ENCODE measurements at regions not wholly inside any gene's neighbourhood (a gene's known extent, or its start where the extent isn't known, plus 50 kb on each side); places are given as distances from the start of the nearest gene placed in this dataset.

DNA sequence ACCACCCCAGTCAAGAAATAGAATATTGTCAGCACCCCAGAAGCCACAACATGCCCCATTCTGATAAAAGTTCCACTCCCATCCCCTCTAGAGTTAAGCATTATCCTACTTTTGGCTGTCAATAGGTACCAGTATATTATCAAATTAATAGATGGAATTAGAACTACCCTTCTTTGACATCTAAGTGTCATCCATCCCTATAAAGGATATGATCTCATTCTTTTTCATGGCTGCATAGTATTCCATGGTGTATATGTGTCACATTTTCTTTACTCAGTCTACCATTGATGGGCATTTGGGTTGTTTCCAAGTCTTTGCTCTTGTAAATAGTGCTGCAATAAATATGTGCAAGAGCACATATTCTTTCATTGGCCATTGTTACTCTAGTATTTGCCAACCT, 246.2 kb downstream of the SEC23A start:
- Mint-ChIP-seq H3K27ac (no peak overlapping the region), H3K27me3 (ENCODE audit: insufficient read depth) (no peaks in the 10 kb centered on the region), H3K4me3 (no peak overlapping the region), H3K36me3 (ENCODE audit: low read depth) (no peaks in the 10 kb centered on the region), H3K9me3 (no peaks in the 10 kb centered on the region), H3K4me1 (ENCODE audit: low read depth) (no peaks in the 10 kb centered on the region)
- no peak for DNase-seq (ENCODE audit: low spot score)
- intact Hi-C loops (cut with micrococcal nuclease), result no loop called here

DNA sequence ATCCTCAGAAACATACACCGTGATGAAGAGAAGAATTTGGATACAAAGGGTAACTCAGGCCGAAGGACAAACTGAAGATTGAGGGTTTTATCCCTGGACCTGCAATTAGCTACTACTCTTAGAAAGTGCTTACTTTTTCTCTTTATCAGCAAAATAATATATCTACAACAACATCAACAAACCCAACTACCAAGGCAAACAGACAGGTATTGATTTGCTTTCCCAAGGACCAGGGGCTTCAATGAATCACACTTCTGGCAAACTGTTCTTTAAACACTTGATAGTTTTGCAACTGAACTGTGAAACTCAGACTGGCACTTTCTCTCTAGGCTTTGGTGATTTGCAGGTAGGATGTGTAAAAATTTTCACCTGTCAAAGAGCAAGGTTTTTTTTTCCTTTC, 247.5 kb downstream of the SEC23A start:
- Mint-ChIP-seq H3K27ac (no peak overlapping the region), H3K27me3 (ENCODE audit: insufficient read depth) (no peaks in the 10 kb centered on the region), H3K4me3 (no peak overlapping the region), H3K9me3 (no peaks in the 10 kb centered on the region), H3K36me3 (ENCODE audit: low read depth) (no peaks in the 10 kb centered on the region), H3K4me1 (ENCODE audit: low read depth) (no peaks in the 10 kb centered on the region)
- intact Hi-C loops (cut with micrococcal nuclease), result no loop called here
- DNase-seq (ENCODE audit: low spot score), result no peak

DNA sequence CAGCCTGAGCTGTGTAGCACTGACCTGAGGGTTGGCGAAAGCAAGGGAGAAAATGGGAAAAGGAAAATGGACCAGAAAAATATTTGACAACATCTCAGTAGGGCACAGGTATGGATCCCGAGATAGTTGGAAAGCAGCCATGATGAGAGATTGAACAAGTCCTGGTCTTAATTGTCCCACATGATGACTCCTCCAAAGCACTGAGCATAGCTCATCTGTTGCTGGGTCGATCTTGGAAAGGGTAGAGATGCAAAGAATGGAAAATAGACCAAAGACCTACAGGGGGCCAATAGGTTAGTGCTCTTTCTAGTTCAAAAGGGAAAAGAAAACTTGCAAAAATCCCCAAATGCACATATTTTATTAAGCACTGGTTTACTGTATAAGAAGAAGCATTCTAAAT, 251.9 kb downstream of the SEC23A start:
- intact Hi-C loops (cut with micrococcal nuclease), result no loop called here
- H3K27ac Mint-ChIP-seq, result no peak overlapping the region
- H3K4me3 Mint-ChIP-seq, result no peak overlapping the region
- no peaks in the 10 kb centered on the region for H3K9me3 Mint-ChIP-seq
- peaks cover 5% of the 10 kb centered on the region for H3K27me3 Mint-ChIP-seq (ENCODE audit: insufficient read depth)
- DNase-seq (ENCODE audit: low spot score), result no peak
- H3K36me3 Mint-ChIP-seq (ENCODE audit: low read depth), result no peaks in the 10 kb centered on the region
- no peaks in the 10 kb centered on the region for H3K4me1 Mint-ChIP-seq (ENCODE audit: low read depth)

DNA sequence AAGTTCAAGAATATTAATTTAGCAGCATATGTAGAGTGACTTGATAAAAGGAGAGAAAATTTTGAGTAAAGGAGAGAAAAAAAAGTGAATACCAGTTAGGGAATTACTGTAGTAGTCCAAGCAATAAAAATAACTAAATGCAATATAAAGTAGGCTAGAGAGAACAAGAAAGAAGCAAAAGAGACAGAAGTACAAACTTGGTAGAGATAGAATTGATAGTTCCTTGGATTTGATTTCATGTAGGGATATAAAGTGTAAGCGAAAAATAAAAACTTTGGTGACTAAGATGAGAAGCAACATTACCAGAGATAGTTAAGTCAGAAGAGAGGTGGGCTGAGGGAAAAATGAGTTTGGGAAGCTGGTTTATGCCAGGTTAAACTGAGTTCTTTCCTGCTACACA, 252.4 kb downstream of the SEC23A start:
- no peaks in the 10 kb centered on the region for H3K36me3 Mint-ChIP-seq (ENCODE audit: low read depth)
- H3K27ac Mint-ChIP-seq, result no peak overlapping the region
- peaks cover 5% of the 10 kb centered on the region for H3K27me3 Mint-ChIP-seq (ENCODE audit: insufficient read depth)
- DNase-seq (ENCODE audit: low spot score), result no peak
- H3K4me3 Mint-ChIP-seq, result no peak overlapping the region
- intact Hi-C loops (cut with micrococcal nuclease), result no loop called here
- H3K4me1 Mint-ChIP-seq (ENCODE audit: low read depth), result no peaks in the 10 kb centered on the region
- H3K9me3 Mint-ChIP-seq, result no peaks in the 10 kb centered on the region

DNA sequence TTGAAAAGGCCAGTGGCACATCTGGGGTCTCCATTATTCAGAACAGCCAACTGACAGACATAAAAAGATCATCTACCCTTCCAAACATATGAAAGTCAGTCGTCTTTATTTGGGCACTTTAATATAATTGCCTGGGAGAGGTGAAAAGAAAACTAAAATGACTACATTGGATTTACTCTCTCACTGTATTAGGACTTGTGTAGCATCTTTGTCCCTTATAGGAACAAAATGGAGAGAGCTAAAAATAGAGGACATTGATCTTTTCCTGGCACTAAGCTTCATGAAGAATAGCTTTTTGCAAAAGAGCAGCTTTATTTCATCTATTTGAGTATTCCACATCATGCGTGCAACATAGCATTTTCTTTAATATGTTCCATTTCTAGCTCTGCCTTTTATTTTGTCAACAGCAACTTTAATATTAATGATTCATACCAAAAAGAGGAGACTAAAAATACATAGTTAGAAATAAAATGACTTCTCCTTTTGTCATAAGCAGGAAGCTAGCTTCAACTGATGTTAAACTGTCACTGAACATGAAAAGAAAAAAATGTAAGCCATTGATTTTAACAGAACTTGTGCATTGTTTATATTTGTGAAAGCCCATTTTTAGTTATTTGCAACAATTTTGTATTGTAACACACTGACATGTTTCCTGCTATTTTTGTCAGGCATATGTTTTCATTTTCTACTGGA, 254.6 kb downstream of the SEC23A start:
- no peaks in the 10 kb centered on the region for H3K36me3 Mint-ChIP-seq (ENCODE audit: low read depth)
- H3K9me3 Mint-ChIP-seq, result no peaks in the 10 kb centered on the region
- no peak for DNase-seq (ENCODE audit: low spot score)
- no peaks in the 10 kb centered on the region for H3K4me1 Mint-ChIP-seq (ENCODE audit: low read depth)
- no peak overlapping the region for H3K27ac Mint-ChIP-seq
- H3K27me3 Mint-ChIP-seq (ENCODE audit: insufficient read depth), result peaks cover 5% of the 10 kb centered on the region
- intact Hi-C loops (cut with micrococcal nuclease), result no loop called here
- H3K4me3 Mint-ChIP-seq, result no peak overlapping the region

DNA sequence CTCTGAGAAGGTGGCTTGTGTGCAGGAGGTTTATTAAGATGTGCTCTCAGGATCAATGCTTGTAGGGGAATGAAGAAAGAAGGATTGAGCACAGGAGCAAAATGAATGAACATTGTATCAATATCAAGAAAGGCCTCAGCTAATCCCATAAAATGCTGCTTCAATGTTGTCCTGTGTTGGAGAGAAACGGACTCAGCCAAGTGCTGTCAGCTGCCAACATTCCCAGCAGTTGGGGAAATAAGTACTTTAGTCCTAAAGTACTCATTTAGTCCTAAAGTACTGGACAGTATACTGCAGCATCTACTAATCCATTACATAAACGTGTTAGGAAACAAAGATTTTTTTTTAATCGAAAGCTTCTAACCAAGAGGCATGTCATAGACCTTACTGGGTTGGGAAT, 255.9 kb downstream of the SEC23A start:
- H3K27me3 Mint-ChIP-seq (ENCODE audit: insufficient read depth), result peaks cover 5% of the 10 kb centered on the region
- no peak for DNase-seq (ENCODE audit: low spot score)
- H3K9me3 Mint-ChIP-seq, result no peaks in the 10 kb centered on the region
- H3K36me3 Mint-ChIP-seq (ENCODE audit: low read depth), result no peaks in the 10 kb centered on the region
- H3K4me3 Mint-ChIP-seq, result no peak overlapping the region
- intact Hi-C loops (cut with micrococcal nuclease), result no loop called here
- H3K27ac Mint-ChIP-seq, result no peak overlapping the region
- H3K4me1 Mint-ChIP-seq (ENCODE audit: low read depth), result no peaks in the 10 kb centered on the region

DNA sequence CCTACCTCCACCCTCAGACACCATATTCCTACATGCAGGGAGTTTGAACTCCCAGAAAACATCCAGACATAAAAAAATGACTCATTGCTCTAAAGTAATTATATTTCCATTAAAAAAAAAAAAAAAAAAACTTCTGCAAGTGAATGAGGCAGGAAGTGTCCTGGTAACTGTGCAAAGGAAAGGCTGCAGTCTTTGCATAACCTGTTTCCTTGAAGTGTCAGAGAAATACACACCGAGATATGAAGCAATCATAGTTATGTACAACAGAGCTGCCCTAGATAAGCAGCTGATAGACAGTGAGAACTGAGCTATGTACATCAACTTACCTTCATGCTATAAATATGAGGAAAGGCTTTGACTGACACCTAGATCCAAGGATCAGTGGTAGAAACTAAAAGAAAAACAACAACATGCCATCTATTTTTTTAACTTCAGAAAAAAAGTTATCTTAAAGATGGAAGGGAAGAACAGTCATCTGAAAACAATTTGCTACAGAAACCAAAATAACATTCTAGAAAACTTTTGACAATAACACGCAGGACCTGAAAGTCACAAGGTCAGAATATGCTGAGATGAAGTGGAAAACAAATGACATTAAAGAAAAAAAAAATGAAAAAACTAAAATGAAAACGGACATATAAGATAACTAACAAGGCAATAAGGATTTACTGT, 263.2 kb downstream of the SEC23A start:
- H3K4me1 Mint-ChIP-seq (ENCODE audit: low read depth), result no peaks in the 10 kb centered on the region
- H3K4me3 Mint-ChIP-seq, result no peak overlapping the region
- no peaks in the 10 kb centered on the region for H3K36me3 Mint-ChIP-seq (ENCODE audit: low read depth)
- DNase-seq (ENCODE audit: low spot score), result no peak
- peaks cover 1% of the 10 kb centered on the region for H3K27me3 Mint-ChIP-seq (ENCODE audit: insufficient read depth)
- H3K27ac Mint-ChIP-seq, result no peak overlapping the region
- no peaks in the 10 kb centered on the region for H3K9me3 Mint-ChIP-seq
- intact Hi-C loops (cut with micrococcal nuclease), result no loop called here

DNA sequence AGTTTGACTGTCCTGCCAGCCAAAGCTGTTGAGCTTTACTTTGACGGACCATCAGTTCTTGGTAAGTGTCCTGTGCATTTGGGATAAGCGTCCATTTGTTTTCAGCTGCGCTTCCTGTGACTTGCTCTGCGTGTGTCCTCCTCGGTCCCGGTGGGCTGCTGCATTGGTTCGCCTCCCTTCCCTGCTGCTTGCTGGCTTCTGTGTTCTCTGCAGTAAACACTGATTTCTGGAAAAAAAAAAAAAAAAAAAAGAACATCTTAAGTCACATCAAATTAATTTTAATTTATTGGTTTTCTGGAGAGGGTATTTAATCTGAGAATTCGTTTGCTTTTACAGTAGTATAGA, 264.1 kb downstream of the SEC23A start:
- H3K36me3 Mint-ChIP-seq (ENCODE audit: low read depth), result no peaks in the 10 kb centered on the region
- H3K4me3 Mint-ChIP-seq, result no peak overlapping the region
- DNase-seq (ENCODE audit: low spot score), result no peak
- no peaks in the 10 kb centered on the region for H3K9me3 Mint-ChIP-seq
- no peaks in the 10 kb centered on the region for H3K4me1 Mint-ChIP-seq (ENCODE audit: low read depth)
- H3K27me3 Mint-ChIP-seq (ENCODE audit: insufficient read depth), result peaks cover 1% of the 10 kb centered on the region
- no peak overlapping the region for H3K27ac Mint-ChIP-seq
- intact Hi-C loops (cut with micrococcal nuclease), result no loop called here

DNA sequence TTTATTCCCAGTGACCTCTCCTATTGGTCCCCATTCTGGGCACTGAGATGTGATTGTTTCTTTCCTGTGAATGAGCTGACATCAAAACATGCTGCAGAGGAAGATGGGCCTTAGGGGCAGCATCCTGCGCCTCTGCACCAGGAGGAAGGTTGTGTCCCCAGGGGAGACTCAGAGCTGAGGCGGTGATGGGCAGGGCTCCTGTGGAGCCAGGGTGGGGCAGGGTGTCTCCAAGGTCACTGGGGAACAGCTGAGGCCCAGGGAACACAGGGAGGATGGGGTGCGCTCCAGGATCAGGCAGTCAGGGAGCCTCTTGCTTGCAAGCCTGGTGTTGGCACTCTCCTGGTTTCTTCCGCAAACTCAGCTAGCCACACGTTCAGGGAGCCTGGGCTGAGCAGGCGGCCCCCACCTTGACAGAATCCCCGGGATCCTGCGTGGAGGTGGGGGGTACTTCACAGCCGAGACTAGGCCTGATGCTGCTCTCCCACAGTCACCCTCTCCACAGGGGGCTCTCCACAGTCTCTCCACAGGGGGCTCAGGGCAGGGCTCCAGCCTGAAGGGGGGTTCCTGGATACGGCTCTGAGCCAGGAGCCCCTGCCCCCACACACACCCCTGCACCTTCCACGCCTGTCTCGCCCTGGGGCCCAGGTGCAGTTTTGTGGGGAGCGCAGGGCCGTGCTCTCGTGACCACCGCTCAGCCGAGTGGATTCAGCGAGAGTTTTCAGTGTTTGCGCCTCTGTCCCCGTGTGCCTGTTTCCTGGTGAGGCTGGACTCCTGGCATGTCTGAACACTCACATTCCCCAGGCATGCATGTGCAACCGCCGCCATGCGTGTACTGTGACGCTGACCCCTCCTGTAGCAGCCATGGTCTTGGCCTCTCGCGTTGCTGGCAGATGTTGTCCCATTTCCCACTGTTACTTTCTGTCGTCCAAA, 264.7 kb downstream of the SEC23A start:
- intact Hi-C loops (cut with micrococcal nuclease), result no loop called here
- Mint-ChIP-seq H3K4me3 (no peak overlapping the region), H3K4me1 (ENCODE audit: low read depth) (no peaks in the 10 kb centered on the region), H3K27me3 (ENCODE audit: insufficient read depth) (peaks cover 1% of the 10 kb centered on the region), H3K9me3 (no peaks in the 10 kb centered on the region), H3K36me3 (ENCODE audit: low read depth) (no peaks in the 10 kb centered on the region), H3K27ac (no peak overlapping the region)
- no peak for DNase-seq (ENCODE audit: low spot score)

DNA sequence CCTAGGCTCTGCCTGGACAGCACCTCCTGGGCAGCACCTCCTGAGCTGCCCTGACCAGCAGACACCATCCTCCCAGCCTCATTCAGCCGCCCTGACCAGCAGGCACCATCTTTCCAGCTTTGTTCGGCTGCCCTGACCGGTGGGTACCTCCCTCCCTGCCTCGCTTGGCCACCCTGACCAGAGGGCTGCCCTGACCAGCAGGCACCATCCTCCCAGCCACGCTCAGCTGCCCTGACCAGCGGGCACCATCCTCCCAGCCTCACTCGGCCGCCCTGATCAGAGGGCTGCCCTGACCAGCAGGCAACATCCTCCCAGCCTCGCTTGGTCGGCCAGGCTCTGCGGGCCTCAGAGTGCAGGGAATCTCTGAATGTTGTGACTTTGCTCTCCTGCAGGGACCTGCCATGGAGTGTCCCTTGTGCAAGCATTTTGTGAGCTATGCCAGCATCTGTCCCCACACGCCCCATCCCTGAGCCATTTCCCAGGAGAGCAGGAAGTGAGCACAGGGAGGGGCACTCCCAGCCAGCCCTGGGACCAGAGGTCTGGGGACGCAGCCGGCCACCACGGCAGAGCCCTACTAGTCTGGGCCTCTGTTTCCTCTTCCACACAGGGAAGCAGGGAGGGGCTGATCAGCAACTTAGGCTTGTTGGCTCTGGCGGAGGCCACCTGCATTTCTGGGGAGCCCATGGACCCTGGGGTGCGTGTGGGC, 265.5 kb downstream of the SEC23A start:
- no peaks in the 10 kb centered on the region for H3K36me3 Mint-ChIP-seq (ENCODE audit: low read depth)
- no peak overlapping the region for H3K4me3 Mint-ChIP-seq
- H3K27me3 Mint-ChIP-seq (ENCODE audit: insufficient read depth), result peaks cover 1% of the 10 kb centered on the region
- H3K9me3 Mint-ChIP-seq, result no peaks in the 10 kb centered on the region
- H3K4me1 Mint-ChIP-seq (ENCODE audit: low read depth), result no peaks in the 10 kb centered on the region
- intact Hi-C loops (cut with micrococcal nuclease), result no loop called here
- DNase-seq (ENCODE audit: low spot score), result no peak
- no peak overlapping the region for H3K27ac Mint-ChIP-seq

DNA sequence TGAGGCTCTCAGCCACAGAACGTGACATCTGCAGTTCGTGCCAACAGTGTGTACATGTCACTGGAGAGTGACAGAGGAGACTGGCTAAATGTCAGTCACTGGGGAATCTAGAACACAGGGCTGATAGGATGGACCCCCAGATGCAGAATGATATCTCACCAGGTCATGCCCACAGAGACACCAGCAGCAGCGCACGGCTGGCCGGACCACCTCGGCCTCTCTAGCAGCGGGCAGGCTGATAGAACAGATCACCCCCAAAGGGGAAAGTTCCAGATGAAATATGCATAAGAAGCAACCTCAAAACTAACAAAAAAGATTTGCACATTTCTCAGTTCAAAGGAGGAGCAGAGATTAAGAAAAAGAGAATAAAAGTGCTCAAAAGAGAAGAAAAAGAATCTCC, 266.5 kb downstream of the SEC23A start:
- no peaks in the 10 kb centered on the region for H3K27me3 Mint-ChIP-seq (ENCODE audit: insufficient read depth)
- no peaks in the 10 kb centered on the region for H3K9me3 Mint-ChIP-seq
- no peak for DNase-seq (ENCODE audit: low spot score)
- intact Hi-C loops (cut with micrococcal nuclease), result no loop called here
- no peak overlapping the region for H3K4me3 Mint-ChIP-seq
- no peak overlapping the region for H3K27ac Mint-ChIP-seq
- no peaks in the 10 kb centered on the region for H3K36me3 Mint-ChIP-seq (ENCODE audit: low read depth)
- H3K4me1 Mint-ChIP-seq (ENCODE audit: low read depth), result no peaks in the 10 kb centered on the region

DNA sequence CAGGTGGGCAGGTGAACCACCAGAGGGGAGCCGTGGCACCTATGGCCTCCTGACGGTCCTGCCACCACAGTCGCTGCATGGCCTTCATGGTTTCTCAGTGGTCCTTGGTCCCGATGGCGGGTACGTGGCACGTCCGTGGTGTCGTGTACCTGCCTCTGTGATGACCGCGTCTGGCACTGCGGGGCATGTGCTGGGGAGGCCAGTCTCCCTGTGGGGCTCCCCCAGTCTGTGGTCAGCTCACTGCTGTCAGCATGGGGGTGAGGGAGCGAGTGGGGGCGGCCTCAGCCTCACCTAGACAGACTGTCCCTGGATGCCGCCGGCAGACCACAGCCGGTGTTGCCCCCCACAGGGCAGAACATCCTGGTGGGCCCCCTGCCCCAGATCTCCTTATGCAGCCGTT, 267.2 kb downstream of the SEC23A start:
- DNase-seq (ENCODE audit: low spot score), result no peak
- H3K36me3 Mint-ChIP-seq (ENCODE audit: low read depth), result no peaks in the 10 kb centered on the region
- no peak overlapping the region for H3K4me3 Mint-ChIP-seq
- no peaks in the 10 kb centered on the region for H3K27me3 Mint-ChIP-seq (ENCODE audit: insufficient read depth)
- H3K9me3 Mint-ChIP-seq, result no peaks in the 10 kb centered on the region
- H3K27ac Mint-ChIP-seq, result no peak overlapping the region
- intact Hi-C loops (cut with micrococcal nuclease), result no loop called here
- H3K4me1 Mint-ChIP-seq (ENCODE audit: low read depth), result no peaks in the 10 kb centered on the region
